ENCODE measurements at regions not wholly inside any gene's neighbourhood (a gene's known extent, or its start where the extent isn't known, plus 50 kb on each side); places are given as distances from the start of the nearest gene placed in this dataset.

- TF ChIP-seq POLR2A (IDR thresholded peaks at IDR 0.05; ENCODE audit: control extremely low read depth in 1 of 2, low read depth in 2 of 2, low read length in 2 of 2) (no peak), CTCF (IDR thresholded peaks at IDR 0.05; ENCODE audit: control extremely low read depth in 1 of 3, insufficient read depth in 1 of 3, low read depth in 1 of 3, low read length in 3 of 3) (no peak), SUZ12 (IDR thresholded peaks at IDR 0.05; ENCODE audit: low read length) (no peak), EZH2 (IDR thresholded peaks at IDR 0.05; ENCODE audit: low read depth, low read length, severe bottlenecking) (no peak), CBX8 (IDR thresholded peaks at IDR 0.05; ENCODE audit: borderline replicate concordance, low read depth, low read length) (no peak)
These were observed 357.2 kb downstream of the TMEM38B start for GRCh38 chr9:106051545-106051944.

All from H1 (cell line).